IPS-15b (cell line): ENCODE measurements at regions not wholly inside any gene's neighbourhood (a gene's known extent, or its start where the extent isn't known, plus 50 kb on each side); places are given as distances from the start of the nearest gene placed in this dataset.
"Not testable (repeated sequence)": the region's sequence is repeated elsewhere in the genome, so short reads cannot be mapped to it uniquely, and the experiment has no call there.

Experiments used
- H3K27me3 ChIP-seq: one replicate; pipeline ENCODE4 v1.6.1; 2013; ENCODE audit warnings: low read length; ENCODE audit not compliant: control insufficient read depth, insufficient read depth
- H3K36me3 ChIP-seq: one replicate; pipeline ENCODE4 v1.6.1; 2013; ENCODE audit warnings: low read length; ENCODE audit not compliant: control insufficient read depth, insufficient read depth
- H3K4me1 ChIP-seq: one replicate; pipeline ENCODE4 v1.6.1; 2013; ENCODE audit warnings: mild to moderate bottlenecking, low read length; ENCODE audit not compliant: control insufficient read depth, insufficient read depth
- H3K4me3 ChIP-seq: one replicate; pipeline ENCODE4 v1.5.1; 2013; ENCODE audit warnings: low read depth, low read length
- H3K9ac ChIP-seq: one replicate; pipeline ENCODE4 v1.6.1; 2013; ENCODE audit warnings: low read depth, mild to moderate bottlenecking, low read length
- H3K9me3 ChIP-seq: one replicate; pipeline ENCODE4 v1.6.1; 2013; ENCODE audit warnings: mild to moderate bottlenecking, low read length; ENCODE audit not compliant: control insufficient read depth, insufficient read depth

GRCh38 chr16:16521239-16522002 lies 142.5 kb downstream of the NPIPA7 start:
- H3K4me3 ChIP-seq, H3K4me1 ChIP-seq, H3K9ac ChIP-seq, H3K9me3 ChIP-seq, H3K27me3 ChIP-seq, H3K36me3 ChIP-seq: not testable (repeated sequence)

- not testable (repeated sequence) for H3K4me3 ChIP-seq, H3K27me3 ChIP-seq, H3K4me1 ChIP-seq, H3K36me3 ChIP-seq, H3K9ac ChIP-seq, H3K9me3 ChIP-seq
Measured at GRCh38 chr16:16526998-16527397, 148.1 kb downstream of the NPIPA7 start.

DNA sequence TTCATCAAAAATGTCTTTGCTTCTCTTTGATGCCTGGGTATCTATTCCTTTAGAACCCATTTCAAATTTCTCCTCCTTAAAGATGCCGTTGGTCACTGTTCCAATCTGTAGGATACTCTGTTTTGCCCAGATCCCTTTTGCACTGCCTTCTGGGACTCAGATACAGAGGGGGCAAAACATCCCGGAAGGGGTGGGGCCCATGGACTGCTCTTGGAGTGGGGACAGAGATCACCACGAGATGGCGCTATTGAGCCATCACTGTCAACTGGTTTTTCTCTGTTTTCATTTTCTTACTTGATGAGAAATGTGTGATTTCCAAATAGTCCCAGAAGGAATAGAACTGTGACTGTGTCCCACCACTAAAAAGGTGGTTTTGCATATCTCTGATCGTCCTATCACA lies 151.8 kb downstream of the NPIPA7 start:
- not testable (repeated sequence) for H3K4me1 ChIP-seq, H3K36me3 ChIP-seq, H3K4me3 ChIP-seq, H3K27me3 ChIP-seq, H3K9ac ChIP-seq, H3K9me3 ChIP-seq

GRCh38 chr16:16535565-16535964 lies 156.6 kb downstream of the NPIPA7 start:
- H3K9ac ChIP-seq, H3K36me3 ChIP-seq, H3K4me3 ChIP-seq, H3K27me3 ChIP-seq, H3K9me3 ChIP-seq, H3K4me1 ChIP-seq: not testable (repeated sequence)

DNA sequence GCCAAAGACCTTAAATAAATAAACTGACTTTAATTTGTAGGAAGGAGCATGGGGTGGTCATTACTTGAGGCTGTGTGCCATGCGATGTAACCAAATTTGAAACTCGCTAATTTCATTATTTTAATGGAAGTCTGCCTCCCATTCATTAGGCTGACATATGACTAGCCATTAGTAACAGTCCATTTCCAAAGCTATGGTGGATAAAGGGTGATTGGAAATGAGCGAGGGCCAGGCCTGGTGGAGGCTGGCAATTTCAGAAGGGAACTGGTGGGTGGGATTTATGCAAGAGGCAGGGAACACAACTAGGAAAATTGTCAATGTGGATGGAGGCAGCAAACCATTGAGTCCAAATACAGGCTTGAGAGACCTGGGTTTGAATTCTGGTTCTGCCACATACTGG lies 157.2 kb downstream of the NPIPA7 start:
- not testable (repeated sequence) for H3K9ac ChIP-seq, H3K27me3 ChIP-seq, H3K4me3 ChIP-seq, H3K9me3 ChIP-seq, H3K36me3 ChIP-seq, H3K4me1 ChIP-seq

- not testable (repeated sequence) for H3K9me3 ChIP-seq, H3K4me1 ChIP-seq, H3K36me3 ChIP-seq, H3K9ac ChIP-seq, H3K4me3 ChIP-seq, H3K27me3 ChIP-seq
Measured at GRCh38 chr16:16549710-16550109, 170.8 kb downstream of the NPIPA7 start.

GRCh38 chr16:16550824-16551223 lies 171.9 kb downstream of the NPIPA7 start:
- H3K9me3 ChIP-seq, H3K36me3 ChIP-seq, H3K4me1 ChIP-seq: not testable (repeated sequence)

GRCh38 chr16:16552819-16553340 lies 173.9 kb downstream of the NPIPA7 start:
- not testable (repeated sequence) for H3K36me3 ChIP-seq, H3K9me3 ChIP-seq, H3K4me1 ChIP-seq, H3K27me3 ChIP-seq, H3K9ac ChIP-seq, H3K4me3 ChIP-seq

More at GRCh38 chr16:16550824-16551223, 171.9 kb downstream of the NPIPA7 start:
- H3K27me3 ChIP-seq, H3K9ac ChIP-seq, H3K4me3 ChIP-seq: not testable (repeated sequence)

DNA sequence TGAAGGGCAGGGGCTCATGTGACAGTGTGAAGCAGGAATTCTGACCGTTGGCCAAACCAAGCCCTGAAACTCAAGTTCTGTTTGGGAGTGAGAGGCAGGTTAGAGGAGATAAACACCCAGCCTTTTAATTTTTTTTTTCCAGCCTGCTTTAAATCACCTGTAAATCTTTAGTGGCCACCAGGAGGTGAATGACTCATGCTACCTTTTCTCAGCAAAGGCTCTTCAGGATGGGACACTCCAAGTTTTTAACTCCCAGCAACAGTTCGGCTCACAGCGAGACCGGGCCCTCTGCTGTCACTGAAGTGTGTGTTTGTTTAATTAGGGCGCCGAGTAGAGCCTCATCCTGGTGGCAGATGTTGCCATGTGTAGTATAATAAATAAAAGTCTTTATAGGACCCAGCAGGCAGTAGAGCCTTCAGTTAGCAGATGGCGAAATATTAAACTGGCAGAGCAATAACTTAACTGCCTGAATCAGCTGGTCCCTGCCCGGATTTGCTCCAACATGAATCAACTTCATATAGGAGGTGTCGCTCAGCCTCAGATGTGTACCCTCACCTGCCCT lies 180.3 kb downstream of the NPIPA7 start:
- H3K4me1 ChIP-seq, H3K36me3 ChIP-seq, H3K9me3 ChIP-seq, H3K4me3 ChIP-seq, H3K9ac ChIP-seq, H3K27me3 ChIP-seq: not testable (repeated sequence)

GRCh38 chr16:16561532-16561931 lies 182.6 kb downstream of the NPIPA7 start:
- H3K9ac ChIP-seq, H3K27me3 ChIP-seq, H3K36me3 ChIP-seq, H3K9me3 ChIP-seq, H3K4me1 ChIP-seq, H3K4me3 ChIP-seq: not testable (repeated sequence)

DNA sequence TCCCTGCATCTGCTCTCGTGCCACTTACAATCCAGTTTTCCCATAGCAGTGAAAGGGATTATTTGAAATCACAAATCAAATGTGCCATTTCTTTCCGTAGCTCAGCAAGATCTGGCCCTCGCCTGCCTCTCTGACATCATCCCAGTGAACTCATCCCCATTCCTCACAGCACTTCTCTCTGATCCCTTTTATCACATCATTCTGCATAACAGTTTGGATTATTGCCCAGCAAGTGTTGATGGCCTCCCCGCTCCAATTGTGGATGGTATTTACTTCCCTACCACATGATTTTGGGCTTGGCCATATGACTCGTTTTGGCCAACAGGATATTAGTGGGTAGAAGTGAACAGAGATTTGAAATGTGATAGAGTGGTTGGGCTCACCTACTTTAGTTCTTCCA lies 185.0 kb downstream of the NPIPA7 start:
- not testable (repeated sequence) for H3K9me3 ChIP-seq, H3K27me3 ChIP-seq, H3K36me3 ChIP-seq, H3K4me3 ChIP-seq, H3K4me1 ChIP-seq, H3K9ac ChIP-seq

DNA sequence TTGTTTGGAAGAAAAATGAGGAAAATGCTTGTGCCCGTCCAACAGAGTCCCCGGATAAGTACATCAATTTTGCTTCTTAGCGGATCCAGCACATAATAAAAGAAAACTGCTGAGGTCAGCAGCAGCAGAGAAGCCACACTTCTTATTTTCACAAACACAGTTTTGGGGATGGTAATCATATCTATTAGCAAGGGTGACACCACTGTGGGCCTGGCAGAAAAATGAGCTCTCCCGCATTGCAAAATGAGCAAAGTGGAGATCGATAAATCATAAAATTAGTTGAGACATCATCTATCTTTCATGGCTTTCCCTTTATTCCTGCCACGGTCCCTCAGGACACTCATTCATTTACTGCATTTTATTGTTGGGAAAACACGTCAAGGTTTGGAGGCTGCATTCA lies 186.4 kb downstream of the NPIPA7 start:
- not testable (repeated sequence) for H3K4me3 ChIP-seq, H3K9me3 ChIP-seq, H3K27me3 ChIP-seq, H3K36me3 ChIP-seq, H3K4me1 ChIP-seq, H3K9ac ChIP-seq
